GM18858 (cell line): ENCODE measurements at regions not wholly inside any gene's neighbourhood (a gene's known extent, or its start where the extent isn't known, plus 50 kb on each side); places are given as distances from the start of the nearest gene placed in this dataset.
A peak's percentile ranks its signal among the peaks of the same experiment; 100 is the strongest.

Source experiments
- ATAC-seq: cut with Tn5 transposase; IDR thresholded peaks from one replicate; pipeline ENCODE4 v1.9.1; 2021; ENCODE audit not compliant: unreplicated experiment

- ATAC-seq, result no peak
These were observed 135.1 kb upstream of the SEL1L start for GRCh38 chr14:81668626-81669274.

GRCh38 chr14:81669308-81669707 lies 135.7 kb upstream of the SEL1L start:
- ATAC-seq, result no peak

- ATAC-seq, result no peak
These were observed 140.3 kb upstream of the SEL1L start for GRCh38 chr14:81673930-81674329.

- no peak for ATAC-seq
These were observed 142.7 kb upstream of the SEL1L start for GRCh38 chr14:81676395-81676794.

- no peak for ATAC-seq
These were observed 143.2 kb upstream of the SEL1L start for GRCh38 chr14:81676879-81677278.

DNA sequence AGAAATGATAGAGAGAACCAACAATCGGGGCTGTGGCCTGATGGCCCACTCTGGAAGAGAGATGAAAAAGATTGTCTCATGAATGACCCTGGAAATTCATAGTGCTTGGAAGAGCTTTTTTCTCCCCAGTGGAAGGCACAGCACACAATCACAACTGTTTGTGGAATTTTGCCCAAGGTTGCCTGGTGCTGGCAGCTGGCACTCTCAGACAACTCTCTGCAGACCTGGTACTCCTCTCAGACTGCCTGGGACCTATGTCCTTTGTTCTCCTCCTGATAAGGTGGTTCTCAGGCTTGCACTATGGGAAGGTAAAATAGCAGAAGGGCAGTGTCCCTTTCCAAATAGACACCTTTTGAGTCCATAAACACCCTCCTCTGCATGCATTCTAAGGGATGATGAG lies 144.1 kb upstream of the SEL1L start:
- no peak for ATAC-seq

- ATAC-seq, result no peak
These were observed 145.6 kb upstream of the SEL1L start for GRCh38 chr14:81679226-81679625.

GRCh38 chr14:81681541-81681940 lies 147.9 kb upstream of the SEL1L start:
- no peak for ATAC-seq

DNA sequence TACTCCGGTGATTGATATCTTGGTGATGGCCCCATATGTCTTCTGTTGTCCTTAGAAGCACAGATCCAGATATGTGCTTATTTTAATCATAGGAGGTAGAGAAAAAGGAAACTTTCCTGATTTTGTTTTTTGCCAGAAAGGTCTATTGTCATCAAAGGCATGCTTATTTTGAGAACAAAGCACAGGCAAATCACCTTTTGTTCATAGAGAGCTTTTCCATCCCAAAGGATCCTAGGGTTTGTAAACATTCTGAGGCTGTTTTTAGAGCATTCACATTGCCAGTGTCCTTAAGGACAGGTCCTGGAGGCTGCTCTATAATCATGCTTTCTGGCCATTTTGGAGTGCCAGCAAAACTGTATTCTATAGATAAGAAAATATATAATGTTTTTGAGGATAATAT lies 148.5 kb upstream of the SEL1L start:
- ATAC-seq, result no peak

DNA sequence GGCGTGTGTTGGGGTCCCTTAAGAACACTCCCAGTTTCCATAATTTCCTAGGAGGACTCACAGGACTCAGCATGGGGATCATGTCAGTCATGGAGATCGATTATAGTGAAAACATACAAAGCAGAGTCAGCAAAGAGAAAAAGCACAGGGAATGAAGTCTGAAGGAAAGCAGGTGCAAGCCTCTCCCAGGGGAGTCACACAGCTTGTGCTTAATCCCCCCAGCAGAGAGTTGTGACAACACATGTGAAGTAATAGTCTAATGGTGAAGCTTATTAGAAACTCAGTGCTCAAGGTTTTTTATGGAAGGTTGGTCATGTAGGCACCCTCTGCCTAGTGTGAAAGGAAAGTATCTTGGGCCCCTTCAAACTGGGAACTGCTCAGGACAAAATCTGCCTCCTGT lies 149.0 kb upstream of the SEL1L start:
- ATAC-seq, result no peak

DNA sequence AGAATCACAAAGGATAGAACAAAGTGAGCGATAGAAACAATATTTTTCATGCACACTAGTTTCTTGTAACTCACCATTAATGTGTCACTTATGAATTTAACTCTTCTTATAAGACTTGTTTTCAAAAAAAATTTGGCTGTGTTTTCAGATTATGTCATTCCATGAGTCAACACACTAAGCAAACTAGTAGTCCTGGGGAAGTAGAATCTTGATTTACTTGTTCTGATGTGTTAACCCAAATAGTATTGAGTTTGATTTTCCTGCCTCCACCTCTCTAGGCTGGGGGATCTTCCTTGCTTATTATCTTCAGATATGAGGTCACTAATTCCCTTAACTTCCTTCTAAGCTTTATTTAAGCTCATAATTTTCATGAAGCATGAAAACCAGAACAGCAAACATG lies 151.0 kb upstream of the SEL1L start:
- no peak for ATAC-seq

DNA sequence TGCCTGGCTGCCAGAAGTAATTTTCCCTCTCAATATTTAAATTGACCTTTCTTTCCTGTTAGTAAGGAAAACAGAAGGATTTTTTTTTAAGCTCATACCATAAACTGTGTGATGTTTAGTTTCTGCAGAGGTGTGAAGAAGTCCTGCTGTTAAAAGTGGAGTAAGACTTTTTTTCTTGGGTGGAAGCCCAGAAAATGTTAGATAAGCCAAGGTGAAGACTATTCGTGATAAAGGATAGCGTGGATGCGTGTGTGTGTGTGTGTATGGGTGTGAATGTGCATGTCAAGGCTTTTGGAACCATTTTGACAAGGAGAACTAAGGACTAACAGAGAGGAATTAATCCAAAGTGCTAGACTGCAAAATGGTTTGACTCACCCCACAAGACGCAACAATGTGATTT lies 152.9 kb upstream of the SEL1L start:
- no peak for ATAC-seq

- no peak for ATAC-seq
These were observed 158.3 kb upstream of the SEL1L start for GRCh38 chr14:81691931-81692330.

DNA sequence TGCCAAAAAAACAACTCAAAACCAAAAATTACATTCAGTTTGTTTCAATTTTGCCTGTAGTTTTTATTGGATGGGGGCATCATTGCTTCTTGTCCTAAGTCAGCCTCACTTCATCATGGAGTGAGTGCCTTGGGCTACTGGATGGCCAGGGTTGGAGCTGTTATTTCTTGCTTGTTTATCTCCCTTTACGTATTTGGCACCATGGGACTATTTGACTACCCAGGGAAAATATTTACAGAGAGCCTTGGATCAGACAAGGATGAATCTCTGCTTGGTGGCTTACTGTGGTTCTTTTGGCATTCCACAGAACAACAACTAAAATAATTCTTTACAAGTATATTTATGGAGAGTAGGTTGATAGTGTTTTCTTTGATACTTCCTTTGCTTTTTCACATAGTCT lies 160.8 kb upstream of the SEL1L start:
- ATAC-seq, result no peak

- ATAC-seq, result no peak
These were observed 176.0 kb upstream of the SEL1L start for GRCh38 chr14:81709681-81710080.

GRCh38 chr14:81710232-81710845 lies 176.7 kb upstream of the SEL1L start:
- ATAC-seq, result peak; percentile 85

DNA sequence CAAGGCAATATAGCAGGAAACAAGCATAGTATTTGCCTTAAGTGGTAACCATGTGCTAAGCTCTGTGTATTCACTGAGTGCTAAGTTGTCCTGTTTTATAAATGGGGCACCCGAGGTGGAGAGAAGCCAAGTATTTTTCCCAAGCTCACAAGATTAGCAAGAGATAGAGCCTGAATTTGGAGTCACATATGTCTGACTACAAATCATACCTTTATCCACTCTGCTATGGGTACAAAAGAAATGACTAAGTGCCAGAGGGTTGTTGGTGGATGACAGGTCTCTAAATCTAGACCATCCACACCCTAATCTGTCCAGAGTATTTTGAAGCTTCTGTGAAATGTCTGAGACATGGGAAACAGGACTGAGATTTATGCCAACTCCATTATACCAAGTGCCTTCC lies 182.1 kb upstream of the SEL1L start:
- ATAC-seq, result no peak

- no peak for ATAC-seq
These were observed 183.3 kb upstream of the SEL1L start for GRCh38 chr14:81716953-81717352.

GRCh38 chr14:81723956-81724355 lies 190.3 kb upstream of the SEL1L start:
- no peak for ATAC-seq

DNA sequence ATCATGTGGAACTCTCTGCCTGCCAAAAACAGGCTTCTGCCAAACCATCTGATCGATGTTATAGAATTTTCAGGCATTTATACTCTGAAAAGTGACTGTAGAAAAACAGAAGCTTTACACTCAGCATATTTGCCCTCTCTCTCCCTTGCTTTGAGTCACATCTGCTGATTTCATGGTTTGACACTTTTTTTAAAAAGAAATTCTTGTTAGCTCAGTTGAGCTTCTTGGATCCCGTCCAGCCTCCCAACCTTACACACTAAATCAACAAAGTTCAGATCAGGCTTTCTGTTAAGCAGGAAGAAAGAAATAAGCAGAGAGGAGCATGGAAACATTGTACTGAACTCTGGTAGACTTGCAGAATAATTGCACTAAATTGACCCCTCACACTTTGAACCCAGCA lies 193.6 kb upstream of the SEL1L start:
- ATAC-seq, result no peak

DNA sequence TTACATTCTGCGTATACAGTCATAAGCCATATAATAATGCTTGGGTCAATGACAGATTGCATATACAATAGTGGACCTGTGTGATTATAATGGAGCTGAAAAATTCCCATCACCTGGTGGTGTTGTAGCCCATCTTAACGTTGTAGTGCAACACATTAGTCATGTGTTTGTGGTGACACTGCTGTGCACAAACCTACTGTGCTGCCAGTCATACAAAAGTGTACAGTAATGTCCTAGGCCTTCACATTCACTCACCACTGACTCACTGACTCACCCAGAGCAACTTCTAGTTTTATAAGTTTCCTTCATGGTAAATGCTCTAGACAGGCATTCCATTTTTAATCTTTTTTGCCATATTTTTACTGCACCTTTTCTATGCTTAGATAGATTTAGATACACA lies 194.8 kb upstream of the SEL1L start:
- ATAC-seq, result no peak

DNA sequence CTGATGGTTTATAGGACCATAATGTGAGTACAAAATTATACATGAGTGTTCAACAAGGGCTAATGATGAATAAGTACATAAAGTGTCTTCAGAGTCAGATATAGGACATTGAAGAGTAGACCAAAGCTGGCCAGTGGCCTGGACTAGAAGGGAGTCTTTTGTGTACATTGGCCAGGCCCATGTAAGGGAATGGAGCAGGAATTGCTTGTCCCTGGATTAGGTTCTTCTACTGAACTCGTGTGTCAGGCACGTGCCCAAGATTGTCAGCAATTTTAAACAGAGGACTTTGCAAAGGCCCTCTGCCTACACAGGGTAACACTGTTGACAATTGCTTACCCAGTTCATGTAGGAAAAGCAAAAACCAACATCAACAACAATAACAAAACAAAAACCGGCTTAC lies 196.0 kb upstream of the SEL1L start:
- no peak for ATAC-seq

DNA sequence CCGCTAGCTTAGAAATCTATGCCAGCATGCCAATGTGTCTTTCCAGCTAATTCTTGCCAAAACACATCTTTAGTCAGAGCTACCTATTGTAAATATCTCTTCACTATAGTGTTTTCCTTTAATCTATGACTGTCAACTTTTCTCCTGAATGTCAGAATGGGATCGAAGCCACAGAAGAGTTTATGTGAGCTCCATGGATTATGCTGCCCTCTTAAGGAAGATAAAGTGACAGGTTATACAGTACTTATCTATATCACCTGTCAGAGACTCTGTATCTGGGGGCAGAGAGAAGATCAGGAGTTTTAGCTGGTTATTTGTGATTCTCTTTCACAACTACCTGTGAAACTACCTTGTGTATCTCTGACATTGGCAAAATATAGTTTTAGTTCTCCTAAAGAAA lies 204.3 kb upstream of the SEL1L start:
- ATAC-seq, result no peak
